Renal cortex interstitium (tissue), 11 donors: ENCODE measurements at regions not wholly inside any gene's neighbourhood (a gene's known extent, or its start where the extent isn't known, plus 50 kb on each side); places are given as distances from the start of the nearest gene placed in this dataset.
"Not testable (repeated sequence)": the region's sequence is repeated elsewhere in the genome, so short reads cannot be mapped to it uniquely, and the experiment has no call there.

Experiments
- DNase-seq, 11 donors: peaks; one replicate each; pipeline ENCODE4 v3.0.0-alpha.2; 2013; ENCODE audit warnings: low read depth in 9 of 11, low spot score in 4 of 11; ENCODE audit errors: extremely low read depth in 1 of 11

DNA sequence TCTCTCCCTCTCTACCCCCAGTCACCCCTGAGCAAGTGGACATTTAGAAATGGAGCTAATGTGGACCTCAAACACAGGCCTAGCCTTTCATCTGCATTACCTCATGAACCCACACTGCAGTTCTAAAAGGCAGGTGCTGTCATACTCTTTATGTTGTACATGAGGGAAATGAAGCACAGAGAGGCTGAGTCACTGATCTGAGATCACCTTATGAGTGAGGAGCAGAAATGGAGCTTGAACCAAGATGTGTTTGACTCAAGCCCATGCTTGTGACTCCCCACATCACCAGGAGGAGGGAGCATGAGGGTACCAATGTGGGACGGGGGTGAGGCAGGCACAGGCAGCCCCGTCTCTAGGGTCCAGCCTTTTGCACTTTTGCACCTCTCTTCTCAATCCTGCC, 702.8 kb downstream of the PTPRU start:
- no peak for DNase-seq

DNA sequence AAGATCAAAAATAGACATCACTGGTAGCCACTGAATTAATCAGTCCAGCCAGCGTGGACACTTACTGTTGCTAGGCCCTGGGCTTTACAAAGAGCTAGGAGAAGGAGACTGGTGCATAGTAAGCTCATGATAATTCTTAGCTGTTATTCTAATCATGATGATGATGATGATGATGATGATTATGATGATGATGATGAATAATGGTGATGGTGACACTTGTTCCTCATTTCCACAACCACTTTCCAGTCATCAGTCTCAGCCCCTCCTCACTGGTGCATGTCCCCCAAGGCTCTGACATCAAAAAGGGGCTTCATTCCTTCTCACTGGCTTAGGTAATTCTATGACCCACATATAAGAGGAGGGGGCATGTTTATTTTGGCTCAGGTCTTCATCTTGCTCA, 701.0 kb downstream of the PTPRU start:
- no peak for DNase-seq

DNA sequence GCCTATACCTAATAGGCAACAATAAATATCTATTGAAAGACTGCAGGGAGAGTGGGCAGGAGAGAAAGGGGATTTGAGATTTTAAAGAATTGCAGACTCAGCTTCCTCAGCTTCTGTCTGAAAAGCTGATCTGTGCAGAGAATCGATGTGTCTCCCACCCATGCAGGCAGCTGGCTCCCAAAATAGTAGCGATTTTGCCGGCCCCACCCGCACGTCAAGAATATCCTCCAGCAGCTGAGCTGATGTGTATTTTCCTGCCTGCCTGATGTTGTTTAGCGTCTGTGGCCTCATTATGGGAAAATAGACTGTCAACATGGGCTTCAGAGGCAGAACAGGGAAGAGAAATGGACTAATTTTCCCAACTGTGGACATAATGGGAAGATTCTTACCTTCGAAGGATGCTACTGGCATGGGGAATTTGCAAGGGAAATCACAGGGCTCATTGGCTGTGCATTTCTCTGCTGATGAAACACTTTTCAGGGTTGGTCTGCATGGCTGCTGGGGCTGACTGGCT, 699.8 kb downstream of the PTPRU start:
- DNase-seq, result no peak

DNA sequence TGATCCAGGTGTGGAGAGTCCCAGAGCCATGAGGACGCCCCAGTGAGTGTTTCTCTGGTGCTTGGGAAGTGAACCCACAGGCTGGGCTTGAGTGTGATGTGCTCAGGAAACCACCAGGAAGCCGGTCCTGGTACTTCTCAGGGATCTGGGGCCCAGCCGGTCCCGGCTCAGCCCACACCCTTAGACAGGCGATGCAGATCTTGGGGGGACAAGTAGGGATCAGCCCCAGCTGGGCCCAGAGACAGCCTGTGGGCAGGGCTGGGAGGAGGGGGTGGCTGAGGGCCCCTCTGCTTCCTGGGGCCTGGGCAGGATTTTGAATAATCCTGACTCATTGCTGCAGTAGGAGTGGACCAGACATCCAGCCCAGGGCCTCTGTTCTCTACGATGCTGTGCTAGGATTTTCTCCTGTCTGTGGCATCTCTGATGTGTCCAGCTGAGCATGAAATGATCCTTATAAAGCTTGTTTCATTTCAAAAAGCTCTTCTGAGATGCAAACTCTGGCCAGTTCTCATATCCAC, 698.0 kb downstream of the PTPRU start:
- no peak for DNase-seq

DNA sequence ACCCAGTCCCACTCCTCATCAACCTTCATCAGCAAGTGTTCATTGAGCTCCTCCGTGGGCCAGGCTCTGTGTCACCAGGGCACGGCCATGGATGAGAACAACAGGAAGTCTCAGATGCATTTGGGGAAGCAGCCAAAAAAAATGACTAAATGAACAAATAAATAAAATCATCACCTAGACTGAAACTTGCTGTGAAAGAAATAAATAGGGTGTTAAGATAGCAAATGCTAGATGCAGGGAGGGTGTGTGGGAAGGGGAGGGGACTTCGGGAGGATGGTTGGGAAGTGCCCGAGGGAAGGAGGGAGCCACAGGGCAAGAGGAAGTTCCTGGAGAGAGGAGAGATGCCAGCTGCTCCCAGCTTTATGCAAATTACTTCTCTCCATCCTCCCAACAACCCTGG, 696.7 kb downstream of the PTPRU start:
- DNase-seq, result no peak

DNA sequence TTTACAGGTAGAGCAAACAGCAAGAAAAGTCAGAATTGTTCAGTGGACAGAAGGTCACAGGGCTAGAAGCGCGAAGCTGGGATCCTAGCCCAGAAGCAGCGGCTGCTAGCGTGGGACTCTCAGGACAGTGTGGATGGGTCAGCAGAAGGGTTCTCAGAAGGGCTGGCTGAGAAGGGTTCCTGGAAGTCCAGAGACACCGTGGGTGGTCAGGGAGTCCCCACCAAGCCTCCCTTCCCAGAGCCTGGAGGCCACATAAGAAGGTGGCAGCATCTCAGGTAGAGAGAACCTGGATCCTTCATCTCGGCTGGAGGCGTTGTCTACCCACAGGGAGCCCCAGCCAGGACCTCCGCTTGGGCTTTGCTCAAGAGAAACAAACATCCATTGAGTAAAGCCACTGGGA, 696.3 kb downstream of the PTPRU start:
- DNase-seq, result no peak

DNA sequence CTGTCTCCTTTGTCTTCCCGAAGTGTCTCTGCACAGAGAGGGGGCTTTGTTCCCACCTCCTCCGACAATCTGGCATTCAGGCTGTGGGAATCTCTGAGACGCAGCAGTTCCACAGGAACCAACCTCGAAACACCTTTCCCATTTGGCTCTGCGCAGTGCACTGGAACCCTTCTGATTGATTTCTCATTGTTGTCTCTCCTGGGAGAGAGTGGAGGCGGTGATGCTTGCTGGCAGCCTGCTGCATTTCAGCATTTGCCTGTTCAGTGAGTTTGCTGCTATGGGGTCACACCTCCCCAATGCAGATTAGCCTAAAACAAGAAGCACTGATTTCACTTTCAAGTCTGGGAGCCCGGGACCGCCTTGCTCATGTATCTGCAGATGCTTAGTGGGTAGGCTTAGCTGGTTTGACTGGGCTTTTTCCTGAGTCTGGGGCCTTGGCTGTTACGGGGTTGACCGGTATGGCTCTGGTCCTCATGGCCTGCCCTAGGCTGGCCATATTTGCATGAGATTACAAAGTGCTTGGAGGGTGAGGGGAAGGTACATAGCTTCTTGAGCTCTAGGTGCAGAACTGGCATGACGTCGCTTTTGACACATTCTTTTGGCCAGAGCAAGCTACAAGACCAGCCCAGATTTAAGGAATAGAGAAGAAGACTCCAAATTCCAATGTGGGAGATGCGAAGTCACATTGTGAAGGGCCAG, 695.3 kb downstream of the PTPRU start:
- DNase-seq, result no peak

DNA sequence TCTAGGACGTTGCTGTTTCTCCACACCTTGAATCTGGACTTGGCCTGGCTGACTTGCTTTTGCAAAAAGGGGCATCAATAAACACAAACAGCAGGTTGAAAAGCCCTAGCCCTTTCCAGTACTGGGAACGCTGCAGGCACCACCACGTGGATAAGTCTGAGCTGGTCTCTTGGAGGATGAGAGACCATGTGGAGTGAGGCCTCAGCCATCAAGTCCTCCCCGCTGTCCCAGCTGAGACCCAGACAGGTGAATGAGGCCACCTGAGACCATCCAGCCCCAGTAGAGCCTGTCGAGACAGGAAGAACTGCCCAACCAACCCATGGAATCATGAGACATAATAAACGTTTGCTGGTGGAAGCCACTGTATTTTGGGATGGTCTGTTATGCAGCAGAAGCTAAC, 688.7 kb downstream of the PTPRU start:
- no peak for DNase-seq

DNA sequence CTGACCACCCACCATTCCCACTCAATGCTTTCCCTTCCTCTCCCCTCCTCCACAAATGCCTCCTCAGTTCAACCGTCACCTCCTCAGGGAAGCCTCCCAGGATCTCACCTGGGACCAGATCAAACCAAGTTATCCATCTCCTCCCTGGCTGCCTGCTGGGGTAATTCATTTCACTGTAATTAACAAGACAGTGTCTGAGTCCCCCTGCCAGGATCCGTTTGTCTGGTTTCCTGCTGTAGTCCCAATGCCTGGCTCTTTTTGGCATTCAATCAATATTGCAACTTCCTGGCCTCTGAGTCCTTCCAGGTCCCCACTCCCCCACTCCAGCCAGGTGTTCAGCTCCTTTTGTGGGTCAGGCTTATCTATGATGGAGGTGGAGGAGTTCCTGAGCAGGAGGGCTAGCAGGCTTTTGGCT, 687.7 kb downstream of the PTPRU start:
- DNase-seq, result no peak

DNA sequence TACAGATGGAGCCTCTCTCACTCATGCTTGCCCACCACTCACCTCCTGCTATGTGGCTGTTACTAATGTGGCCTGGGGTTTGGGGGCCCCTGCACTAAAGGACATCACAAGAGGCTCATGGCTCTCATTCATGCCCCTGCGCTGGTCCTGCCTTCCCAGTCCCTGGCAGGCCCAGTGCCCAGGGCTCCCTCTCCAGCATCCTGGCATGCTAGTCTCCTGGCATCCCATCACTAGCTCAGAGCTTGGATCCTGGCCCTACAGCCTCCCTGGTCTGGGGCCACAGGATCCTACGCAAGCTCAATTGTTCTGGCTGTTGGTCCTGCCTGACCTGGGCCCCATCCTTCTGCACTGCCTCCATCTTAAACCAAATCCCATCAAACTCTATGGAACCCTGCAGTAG, 685.4 kb downstream of the PTPRU start:
- DNase-seq, result no peak

DNA sequence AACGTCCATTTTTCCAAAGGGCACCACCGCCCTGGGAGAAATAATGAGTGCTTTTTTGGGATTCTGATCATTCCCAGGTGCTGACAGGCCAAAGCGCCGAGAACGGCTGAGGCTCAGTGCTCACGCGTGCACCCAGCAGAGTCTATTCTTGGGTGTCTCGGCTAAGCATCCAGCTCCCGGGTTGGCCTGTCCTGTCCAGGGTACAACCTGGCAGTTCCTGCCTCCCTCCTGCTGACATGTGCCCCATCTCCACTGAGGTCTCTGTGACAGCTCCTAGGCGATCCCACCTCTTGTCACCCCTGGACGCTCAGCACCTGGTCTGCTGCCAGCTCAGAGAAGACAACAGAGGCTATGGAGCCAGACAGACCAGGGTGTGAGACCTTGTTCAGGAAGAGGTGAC, 684.5 kb downstream of the PTPRU start:
- DNase-seq, result no peak

DNA sequence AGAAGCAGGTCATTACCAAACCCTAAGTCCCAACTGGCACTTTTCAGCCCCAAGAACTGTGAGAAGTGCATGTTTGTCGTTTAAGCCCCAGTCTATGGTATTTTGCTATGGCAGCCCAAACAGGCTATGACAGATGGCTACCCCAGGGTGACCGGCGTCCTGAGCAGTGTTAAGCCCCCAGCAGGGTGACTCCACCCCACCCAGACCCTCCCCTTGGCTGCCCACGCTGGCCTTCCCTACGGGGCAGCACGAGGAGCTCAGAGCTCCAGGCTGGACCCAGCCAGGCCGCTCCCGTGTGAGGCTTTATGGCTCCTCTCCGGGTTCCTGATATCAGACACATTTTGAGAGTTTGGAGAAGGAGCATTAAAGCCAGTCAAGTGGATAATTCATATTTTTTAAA, 684.0 kb downstream of the PTPRU start:
- DNase-seq, result no peak

DNA sequence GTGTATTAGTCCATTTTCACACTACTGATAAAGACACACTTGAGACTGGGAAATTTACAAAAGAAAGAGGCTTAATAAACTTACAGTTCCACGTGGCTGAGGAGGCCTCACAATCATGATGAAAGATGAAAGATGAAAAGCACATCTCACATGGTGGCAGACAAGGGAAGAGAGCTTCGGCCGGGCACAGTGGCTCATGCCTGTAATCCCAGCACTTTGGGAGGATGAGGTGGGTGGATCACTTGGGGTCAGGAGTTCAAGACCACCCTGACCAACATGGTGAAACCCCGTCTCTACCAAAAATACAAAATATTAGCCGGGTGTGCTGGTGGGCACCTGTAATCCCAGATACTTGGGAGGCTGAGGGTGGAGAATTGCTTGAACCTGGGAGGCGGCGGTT, 682.7 kb downstream of the PTPRU start:
- DNase-seq, result not testable (repeated sequence)

DNA sequence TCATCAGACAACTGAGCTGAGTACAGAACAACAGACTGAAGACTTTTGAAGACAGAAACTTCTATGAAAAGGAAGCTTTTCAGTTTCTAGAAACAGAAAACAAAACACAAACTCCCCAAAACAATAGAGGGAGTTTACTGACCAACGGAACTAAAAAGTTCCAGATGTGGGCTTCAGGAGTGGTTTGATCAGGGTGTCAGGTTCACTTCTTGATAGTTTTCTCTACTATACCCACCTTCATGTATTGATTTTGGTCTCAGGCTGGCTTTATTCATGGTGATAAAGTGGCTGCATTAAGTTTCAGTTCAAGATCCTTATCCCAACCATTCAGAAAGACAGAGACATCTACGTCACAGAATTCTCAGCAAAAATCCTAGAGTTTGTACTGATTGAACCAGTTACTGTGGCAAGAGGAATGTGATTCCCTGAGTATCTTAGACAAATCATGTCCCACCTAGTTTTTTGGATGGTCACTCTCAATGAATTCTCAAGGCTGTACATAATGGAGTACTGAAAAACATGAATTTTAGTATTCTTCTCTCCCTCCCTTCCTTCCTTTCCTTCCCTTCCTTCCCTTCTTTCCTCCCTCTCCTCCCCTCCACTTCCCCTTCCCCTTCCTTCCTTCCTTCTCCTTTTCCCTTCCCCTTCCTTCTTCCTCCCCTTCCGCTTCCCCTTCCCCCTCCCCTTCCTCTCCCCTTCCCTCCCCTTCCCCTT, 680.5 kb downstream of the PTPRU start:
- no peak for DNase-seq

DNA sequence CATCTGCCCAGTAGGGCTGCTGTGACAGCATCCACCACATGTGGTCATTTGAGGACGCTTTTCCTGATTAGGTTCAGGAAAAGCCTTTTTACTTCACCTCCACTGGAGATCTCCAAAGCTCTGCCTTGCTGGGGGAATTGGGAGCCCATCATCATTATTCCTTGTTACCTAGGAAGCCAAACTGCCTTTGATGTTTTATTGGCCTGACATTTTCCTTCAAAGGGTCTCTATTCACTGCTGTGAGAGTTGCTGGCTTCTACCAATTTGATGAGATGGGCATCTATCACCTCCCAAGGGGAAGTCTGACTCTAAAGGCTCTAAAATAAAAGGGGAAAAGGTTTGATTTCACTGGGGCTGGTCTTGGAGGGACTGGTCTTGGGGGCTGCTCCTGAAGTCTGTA, 678.6 kb downstream of the PTPRU start:
- no peak for DNase-seq

DNA sequence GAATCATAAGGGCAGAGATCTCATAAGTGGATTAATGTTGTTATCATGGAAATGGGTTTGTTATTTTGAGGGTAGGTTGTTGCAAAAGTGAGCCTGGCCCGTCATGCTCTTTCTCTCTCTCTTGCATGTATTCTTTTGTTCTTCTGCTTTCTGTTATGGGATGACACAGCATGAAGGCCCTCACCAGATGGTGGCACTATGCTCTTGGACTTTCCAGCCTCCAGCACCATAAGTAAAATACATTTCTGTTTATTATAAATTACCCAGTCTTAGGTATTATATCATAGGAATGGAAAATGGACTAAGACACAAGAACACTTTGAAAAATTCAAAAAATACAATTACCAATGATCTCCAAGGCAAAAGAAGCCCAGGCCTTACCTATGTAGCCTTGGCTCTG, 676.1 kb downstream of the PTPRU start:
- DNase-seq, result no peak

DNA sequence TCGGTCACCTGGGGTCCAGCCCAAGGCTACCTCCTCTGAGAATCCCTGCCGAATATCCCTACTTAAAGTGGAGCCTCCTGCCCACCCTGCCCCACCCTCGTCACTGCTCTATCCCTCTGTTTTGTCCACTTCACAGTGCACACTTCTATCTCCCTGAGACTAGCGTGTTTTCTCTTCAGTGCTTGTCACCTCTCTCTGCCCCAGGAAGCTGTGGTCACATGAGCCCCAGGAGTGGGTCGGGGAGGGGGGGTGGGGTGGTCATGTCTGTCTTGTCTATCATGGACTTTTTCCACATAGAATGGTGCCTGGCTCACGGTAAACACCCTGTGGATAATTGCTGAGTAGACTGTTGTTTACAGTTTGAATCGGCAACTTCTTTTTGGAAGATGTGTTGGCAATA, 673.6 kb downstream of the PTPRU start:
- no peak for DNase-seq

DNA sequence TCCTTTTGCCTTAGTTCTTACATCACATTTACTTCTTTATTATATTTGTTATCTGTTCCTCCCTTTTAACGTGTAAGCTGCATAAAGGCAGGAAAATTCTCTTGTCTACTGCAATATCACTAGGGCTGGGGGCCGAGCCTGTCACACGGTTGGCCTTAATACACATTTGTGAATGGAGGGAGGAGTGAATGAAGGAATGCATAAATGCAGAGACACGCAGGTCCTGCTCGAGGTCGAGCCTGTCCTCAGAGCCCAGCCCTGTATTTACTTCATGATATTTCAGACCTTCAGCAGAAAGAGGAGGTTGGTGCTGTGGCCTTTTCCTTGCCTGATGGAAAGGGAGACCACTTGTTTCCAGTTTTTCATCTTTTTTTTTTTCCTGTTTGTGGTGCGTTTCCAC, 671.3 kb downstream of the PTPRU start:
- DNase-seq, result no peak

DNA sequence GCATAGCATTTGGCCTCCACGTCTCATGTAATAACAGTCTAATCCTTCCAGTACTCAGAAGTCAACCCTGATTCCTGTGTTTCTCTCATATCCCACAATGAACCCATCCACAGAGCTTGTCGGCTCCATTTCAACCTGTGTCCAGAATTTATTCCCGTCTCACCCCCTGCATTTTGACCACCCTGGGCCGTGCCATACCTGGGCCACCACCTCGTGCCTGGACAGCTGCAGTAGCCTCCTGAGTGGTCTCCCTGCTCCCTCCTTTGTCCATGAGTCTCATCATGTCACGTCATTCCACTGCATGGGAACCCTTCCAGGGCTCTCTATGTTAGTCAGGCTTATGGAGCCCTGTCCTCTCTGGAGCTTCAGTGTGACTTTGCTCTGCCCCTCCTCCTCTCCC, 670.6 kb downstream of the PTPRU start:
- no peak for DNase-seq

DNA sequence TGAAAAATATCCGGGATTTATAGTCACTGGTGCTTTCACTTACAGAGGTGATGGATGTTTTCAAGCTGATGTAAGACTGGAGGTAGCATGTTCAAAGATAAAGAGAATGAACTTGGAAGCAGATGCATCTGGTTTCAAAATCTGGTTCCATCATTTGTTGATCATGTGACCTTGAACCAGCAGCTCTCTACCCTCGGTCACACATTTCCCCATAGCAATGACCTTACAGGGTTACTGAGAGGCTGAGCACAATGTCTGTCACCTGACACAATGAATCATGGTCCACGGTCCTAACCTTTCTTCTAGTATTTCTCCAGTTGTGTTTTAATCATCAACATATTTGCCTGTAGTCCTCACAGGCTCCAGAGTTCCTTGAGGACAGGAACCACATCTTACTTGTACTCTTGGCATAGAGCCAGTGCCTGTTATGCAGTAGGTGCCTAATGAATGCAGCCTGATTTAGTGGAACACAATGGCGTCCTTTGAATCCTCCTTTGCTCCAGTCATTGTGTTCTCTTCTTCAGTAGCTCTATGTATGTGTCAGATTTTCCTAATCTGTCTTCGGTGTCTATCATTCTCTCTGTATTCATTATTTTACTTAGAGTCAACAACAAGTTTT, 667.3 kb downstream of the PTPRU start:
- no peak for DNase-seq
